ENCODE measurements at regions not wholly inside any gene's neighbourhood (a gene's known extent, or its start where the extent isn't known, plus 50 kb on each side); places are given as distances from the start of the nearest gene placed in this dataset.

- H3K36me3 ChIP-seq (ENCODE audit: insufficient read depth, low read length), result no peaks in the 10 kb centered on the region
- no peaks in the 10 kb centered on the region for H3K27me3 ChIP-seq (ENCODE audit: insufficient read depth, low read length)
- H3K4me1 ChIP-seq (ENCODE audit: insufficient read depth, low read length), result no peaks in the 10 kb centered on the region
- H3K9ac ChIP-seq (ENCODE audit: low read depth, low read length), result no peak overlapping the region
- 94% methylated on average over 1 of the region's 2 CpGs for WGBS
- peaks cover 16% of the 10 kb centered on the region for H3K9me3 ChIP-seq (ENCODE audit: insufficient read depth, low read depth, low read length)
- H3K4me3 ChIP-seq (ENCODE audit: low read length), result no peak overlapping the region
- no peak overlapping the region for H3K27ac ChIP-seq (ENCODE audit: low read depth, low read length)
These were observed 370.4 kb upstream of the CBLB start for GRCh38 chr3:106239195-106239697.

GRCh38 chr3:106241593-106241992 is 372.8 kb upstream of the CBLB start:
- H3K36me3 ChIP-seq (ENCODE audit: insufficient read depth, low read length), result no peaks in the 10 kb centered on the region
- no peaks in the 10 kb centered on the region for H3K27me3 ChIP-seq (ENCODE audit: insufficient read depth, low read length)
- peaks cover 9% of the 10 kb centered on the region for H3K9me3 ChIP-seq (ENCODE audit: insufficient read depth, low read depth, low read length)
- H3K4me1 ChIP-seq (ENCODE audit: insufficient read depth, low read length), result peaks cover 5% of the 10 kb centered on the region; the same call in 1 of the 2 replicates
- no peak overlapping the region for H3K4me3 ChIP-seq (ENCODE audit: low read length)
- no peak overlapping the region for H3K27ac ChIP-seq (ENCODE audit: low read depth, low read length)
- 65% methylated on average over 2 of the region's 2 CpGs for WGBS
- H3K9ac ChIP-seq (ENCODE audit: low read depth, low read length), result no peak overlapping the region

- H3K4me1 ChIP-seq (ENCODE audit: insufficient read depth, low read length), result peaks cover 5% of the 10 kb centered on the region; the same call in 1 of the 2 replicates
- no peak overlapping the region for H3K27ac ChIP-seq (ENCODE audit: low read depth, low read length)
- no peak overlapping the region for H3K9ac ChIP-seq (ENCODE audit: low read depth, low read length)
- no peaks in the 10 kb centered on the region for H3K27me3 ChIP-seq (ENCODE audit: insufficient read depth, low read length)
- H3K4me3 ChIP-seq (ENCODE audit: low read length), result no peak overlapping the region
- WGBS, result 95% methylated on average over 3 of the region's 3 CpGs
- no peaks in the 10 kb centered on the region for H3K9me3 ChIP-seq (ENCODE audit: insufficient read depth, low read depth, low read length)
- no peaks in the 10 kb centered on the region for H3K36me3 ChIP-seq (ENCODE audit: insufficient read depth, low read length)
These were observed 374.0 kb upstream of the CBLB start for GRCh38 chr3:106242781-106243180.

GRCh38 chr3:106245400-106245799 is 376.6 kb upstream of the CBLB start:
- Histone ChIP-seq H3K9me3 (ENCODE audit: insufficient read depth, low read depth, low read length) (no peaks in the 10 kb centered on the region), H3K9ac (ENCODE audit: low read depth, low read length) (no peak overlapping the region), H3K27me3 (ENCODE audit: insufficient read depth, low read length) (no peaks in the 10 kb centered on the region), H3K27ac (ENCODE audit: low read depth, low read length) (no peak overlapping the region), H3K36me3 (ENCODE audit: insufficient read depth, low read length) (no peaks in the 10 kb centered on the region), H3K4me3 (ENCODE audit: low read length) (no peak overlapping the region), H3K4me1 (ENCODE audit: insufficient read depth, low read length) (peaks cover 5% of the 10 kb centered on the region; the same call in 1 of the 2 replicates)

- H3K36me3 ChIP-seq (ENCODE audit: insufficient read depth, low read length), result no peaks in the 10 kb centered on the region
- H3K9me3 ChIP-seq (ENCODE audit: insufficient read depth, low read depth, low read length), result peaks cover 7% of the 10 kb centered on the region; the same call in 1 of the 2 replicates
- no peak overlapping the region for H3K27ac ChIP-seq (ENCODE audit: low read depth, low read length)
- peaks cover 5% of the 10 kb centered on the region; the same call in 1 of the 2 replicates for H3K4me1 ChIP-seq (ENCODE audit: insufficient read depth, low read length)
- WGBS, result 100% methylated on average over 3 of the region's 5 CpGs
- no peaks in the 10 kb centered on the region for H3K27me3 ChIP-seq (ENCODE audit: insufficient read depth, low read length)
- H3K9ac ChIP-seq (ENCODE audit: low read depth, low read length), result no peak overlapping the region
- no peak overlapping the region for H3K4me3 ChIP-seq (ENCODE audit: low read length)
These were observed 379.3 kb upstream of the CBLB start for GRCh38 chr3:106247902-106248684.

- Histone ChIP-seq H3K36me3 (ENCODE audit: insufficient read depth, low read length) (no peaks in the 10 kb centered on the region), H3K27me3 (ENCODE audit: insufficient read depth, low read length) (no peaks in the 10 kb centered on the region), H3K27ac (ENCODE audit: low read depth, low read length) (no peak overlapping the region), H3K4me3 (ENCODE audit: low read length) (no peak overlapping the region), H3K9ac (ENCODE audit: low read depth, low read length) (no peak overlapping the region), H3K4me1 (ENCODE audit: insufficient read depth, low read length) (peaks cover 5% of the 10 kb centered on the region; the same call in 1 of the 2 replicates), H3K9me3 (ENCODE audit: insufficient read depth, low read depth, low read length) (peaks cover 7% of the 10 kb centered on the region; the same call in 1 of the 2 replicates)
- 92% methylated on average over 2 of the region's 2 CpGs for WGBS
These were observed 380.3 kb upstream of the CBLB start for GRCh38 chr3:106249159-106249558.

- Histone ChIP-seq H3K9me3 (ENCODE audit: insufficient read depth, low read depth, low read length) (peaks cover 7% of the 10 kb centered on the region; the same call in 1 of the 2 replicates), H3K27ac (ENCODE audit: low read depth, low read length) (no peak overlapping the region), H3K4me3 (ENCODE audit: low read length) (no peak overlapping the region), H3K27me3 (ENCODE audit: insufficient read depth, low read length) (no peaks in the 10 kb centered on the region), H3K4me1 (ENCODE audit: insufficient read depth, low read length) (peaks cover 5% of the 10 kb centered on the region; the same call in 1 of the 2 replicates), H3K9ac (ENCODE audit: low read depth, low read length) (no peak overlapping the region), H3K36me3 (ENCODE audit: insufficient read depth, low read length) (no peaks in the 10 kb centered on the region)
These were observed 381.2 kb upstream of the CBLB start for GRCh38 chr3:106249981-106250380.

- 97% methylated on average over 2 of the region's 2 CpGs for WGBS
- no peaks in the 10 kb centered on the region for H3K27me3 ChIP-seq (ENCODE audit: insufficient read depth, low read length)
These were observed 382.5 kb upstream of the CBLB start for GRCh38 chr3:106251160-106251892.

GRCh38 chr3:106255870-106256248 is 387.0 kb upstream of the CBLB start:
- Histone ChIP-seq H3K9me3 (ENCODE audit: insufficient read depth, low read depth, low read length) (peaks cover 7% of the 10 kb centered on the region; the same call in 1 of the 2 replicates), H3K36me3 (ENCODE audit: insufficient read depth, low read length) (no peaks in the 10 kb centered on the region), H3K4me1 (ENCODE audit: insufficient read depth, low read length) (0 out of 2 replicates have a peak, but pooled peaks cover 2% of the 10 kb centered on the region), H3K27ac (ENCODE audit: low read depth, low read length) (no peak overlapping the region), H3K4me3 (ENCODE audit: low read length) (no peak overlapping the region), H3K9ac (ENCODE audit: low read depth, low read length) (no peak overlapping the region), H3K27me3 (ENCODE audit: insufficient read depth, low read length) (no peaks in the 10 kb centered on the region)
- WGBS, result 96% methylated on average over 6 of the region's 6 CpGs

More at GRCh38 chr3:106251160-106251892, 382.5 kb upstream of the CBLB start:
- Histone ChIP-seq H3K27ac (ENCODE audit: low read depth, low read length) (no peak overlapping the region), H3K4me1 (ENCODE audit: insufficient read depth, low read length) (no peaks in the 10 kb centered on the region), H3K4me3 (ENCODE audit: low read length) (no peak overlapping the region), H3K9ac (ENCODE audit: low read depth, low read length) (no peak overlapping the region), H3K36me3 (ENCODE audit: insufficient read depth, low read length) (no peaks in the 10 kb centered on the region), H3K9me3 (ENCODE audit: insufficient read depth, low read depth, low read length) (peaks cover 7% of the 10 kb centered on the region; the same call in 1 of the 2 replicates)

GRCh38 chr3:106256249-106256957 is 387.6 kb upstream of the CBLB start:
- Histone ChIP-seq H3K27ac (ENCODE audit: low read depth, low read length) (no peak overlapping the region), H3K9ac (ENCODE audit: low read depth, low read length) (no peak overlapping the region), H3K27me3 (ENCODE audit: insufficient read depth, low read length) (no peaks in the 10 kb centered on the region), H3K4me1 (ENCODE audit: insufficient read depth, low read length) (0 out of 2 replicates have a peak, but pooled peaks cover 2% of the 10 kb centered on the region), H3K4me3 (ENCODE audit: low read length) (no peak overlapping the region), H3K36me3 (ENCODE audit: insufficient read depth, low read length) (no peaks in the 10 kb centered on the region), H3K9me3 (ENCODE audit: insufficient read depth, low read depth, low read length) (peaks cover 2% of the 10 kb centered on the region; the same call in 1 of the 2 replicates)
- whole genome bisulfite sequencing, result 90% methylated on average over 11 of the region's 11 CpGs

All from HUES64 (cell line).